Neural progenitor cell (in vitro differentiated cells): ENCODE measurements at regions not wholly inside any gene's neighbourhood (a gene's known extent, or its start where the extent isn't known, plus 50 kb on each side); places are given as distances from the start of the nearest gene placed in this dataset.

Experiments
- CTCF ChIP-seq: fragments of 200-600 bp; sonication (generic); IDR thresholded peaks from 2 replicates; pipeline ENCODE4 v1.5.1; 2017; ENCODE audit warnings: antibody characterized with exemption, mild to moderate bottlenecking
- EZH2 ChIP-seq: fragments of 200-600 bp; sonication (generic); IDR thresholded peaks from 2 replicates; pipeline ENCODE4 v1.6.1; 2017; ENCODE audit warnings: antibody characterized with exemption, mild to moderate bottlenecking, moderate library complexity
- EZH2phosphoT487 ChIP-seq: fragments of 200-600 bp; sonication (generic); IDR thresholded peaks from 2 replicates; pipeline ENCODE4 v1.6.1; 2017; ENCODE audit warnings: antibody characterized with exemption

GRCh38 chr1:73662526-73662925 lies 535.5 kb downstream of the LRRIQ3 start:
- TF ChIP-seq EZH2phosphoT487: no peak
- TF ChIP-seq CTCF: no peak
- no peak for TF ChIP-seq EZH2
